GM19372 (cell line): ENCODE measurements at regions not wholly inside any gene's neighbourhood (a gene's known extent, or its start where the extent isn't known, plus 50 kb on each side); places are given as distances from the start of the nearest gene placed in this dataset.
"Not testable (repeated sequence)": the region's sequence is repeated elsewhere in the genome, so short reads cannot be mapped to it uniquely, and the experiment has no call there.

Experiments used
- ATAC-seq: cut with Tn5 transposase; IDR thresholded peaks from one replicate; pipeline ENCODE4 v1.9.1; 2021; ENCODE audit warnings: mild to moderate bottlenecking, low read depth, moderate library complexity; ENCODE audit not compliant: unreplicated experiment

GRCh38 chr5:175347931-175348330, 96.1 kb downstream of the DRD1 start:
- no peak for ATAC-seq

GRCh38 chr5:175347027-175347426, 97.0 kb downstream of the DRD1 start:
- ATAC-seq: no peak

GRCh38 chr5:175344331-175345195, 99.4 kb downstream of the DRD1 start:
- ATAC-seq: no peak

- ATAC-seq: no peak
These were observed 100.7 kb downstream of the DRD1 start for GRCh38 chr5:175343308-175343707.

- ATAC-seq: no peak
These were observed 103.8 kb downstream of the DRD1 start for GRCh38 chr5:175340180-175340579.

GRCh38 chr5:175337680-175338079, 106.3 kb downstream of the DRD1 start:
- no peak for ATAC-seq

GRCh38 chr5:175336781-175337180, 107.2 kb downstream of the DRD1 start:
- ATAC-seq: no peak

- no peak for ATAC-seq
These were observed 108.3 kb downstream of the DRD1 start for GRCh38 chr5:175335691-175336090.

GRCh38 chr5:175331173-175332036, 112.6 kb downstream of the DRD1 start:
- not testable (repeated sequence) for ATAC-seq

- ATAC-seq: no peak
These were observed 114.0 kb downstream of the DRD1 start for GRCh38 chr5:175329976-175330375.

GRCh38 chr5:175328687-175329086, 115.3 kb downstream of the DRD1 start:
- no peak for ATAC-seq

- ATAC-seq: no peak
These were observed 115.8 kb downstream of the DRD1 start for GRCh38 chr5:175328176-175328575.

GRCh38 chr5:175325681-175326080, 118.3 kb downstream of the DRD1 start:
- no peak for ATAC-seq

GRCh38 chr5:175321927-175322532, 122.0 kb downstream of the DRD1 start:
- no peak for ATAC-seq

GRCh38 chr5:175319199-175319598, 124.8 kb downstream of the DRD1 start:
- no peak for ATAC-seq

GRCh38 chr5:175317872-175318271, 126.1 kb downstream of the DRD1 start:
- no peak for ATAC-seq

- no peak for ATAC-seq
These were observed 134.7 kb downstream of the DRD1 start for GRCh38 chr5:175309218-175309810.

- ATAC-seq: no peak
These were observed 135.3 kb downstream of the DRD1 start for GRCh38 chr5:175308701-175309100.

- no peak for ATAC-seq
These were observed 137.6 kb downstream of the DRD1 start for GRCh38 chr5:175306381-175306780.

- no peak for ATAC-seq
These were observed 138.7 kb downstream of the DRD1 start for GRCh38 chr5:175305251-175305650.

GRCh38 chr5:175290379-175290778, 153.6 kb downstream of the DRD1 start:
- ATAC-seq: no peak
